ENCODE measurements at regions not wholly inside any gene's neighbourhood (a gene's known extent, or its start where the extent isn't known, plus 50 kb on each side); places are given as distances from the start of the nearest gene placed in this dataset.

GRCh38 chr14:89649451-89650075 is 232.5 kb upstream of the FOXN3 start:
- WGBS, 2 experiments (ENCODE audit: insufficient coverage in 1 of 2, insufficient read length in 1 of 2) = 93% methylated on average over 3 to 6 of the region's 7 CpGs
- Histone ChIP-seq H3K27me3 (ENCODE audit: control insufficient read depth, insufficient read depth, low read length, poor library complexity, severe bottlenecking) (no peaks in the 10 kb centered on the region), H3K4me3 (ENCODE audit: low read length) (no peak overlapping the region), H3K9me3 (ENCODE audit: control insufficient read depth, low read length) (no peaks in the 10 kb centered on the region), H3K36me3 (ENCODE audit: control insufficient read depth, insufficient read depth, low read length) (no peaks in the 10 kb centered on the region), H3K4me1 (ENCODE audit: control insufficient read depth, insufficient read depth, low read length) (no peaks in the 10 kb centered on the region), H3K9ac (ENCODE audit: extremely low read depth, low read length, poor library complexity, severe bottlenecking) (no peak overlapping the region), H3K27ac (ENCODE audit: low read depth, low read length) (no peak overlapping the region)
- TF ChIP-seq CTCF (conservative IDR thresholded peaks at IDR 0.05) = no peak
- Mint-ChIP-seq H3K4me1 (peaks cover 7% of the 10 kb centered on the region), H3K36me3 (ENCODE audit: low read depth) (no peaks in the 10 kb centered on the region), H3K9me3 (no peaks in the 10 kb centered on the region), H3K4me3 (no peak overlapping the region), H3K27me3 (ENCODE audit: insufficient read depth) (no peaks in the 10 kb centered on the region), H3K27ac (no peak overlapping the region)
- no peak for DNase-seq

DNA sequence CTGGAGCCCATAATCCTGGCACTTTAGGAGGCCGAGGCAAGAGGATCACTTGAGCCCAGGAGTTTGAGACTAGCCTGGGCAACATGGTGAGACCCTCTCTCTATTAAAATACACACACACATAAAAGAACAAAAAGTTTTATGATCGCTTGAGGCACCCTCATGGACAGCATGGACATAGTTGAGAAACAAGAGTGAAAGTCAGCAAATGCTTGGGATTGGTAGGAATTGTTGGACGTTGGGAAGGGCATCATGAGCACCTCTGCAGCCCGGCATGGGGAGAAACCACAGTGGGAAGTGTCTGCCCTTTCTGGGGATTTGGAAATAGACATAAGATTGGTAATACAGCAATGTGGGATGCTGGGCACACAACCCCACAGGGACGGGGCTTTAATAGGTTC is 231.9 kb upstream of the FOXN3 start:
- no peak for TF ChIP-seq CTCF (conservative IDR thresholded peaks at IDR 0.05)
- Histone ChIP-seq H3K4me3 (ENCODE audit: low read length) (no peak overlapping the region), H3K27ac (ENCODE audit: low read depth, low read length) (no peak overlapping the region), H3K36me3 (ENCODE audit: control insufficient read depth, insufficient read depth, low read length) (no peaks in the 10 kb centered on the region), H3K4me1 (ENCODE audit: control insufficient read depth, insufficient read depth, low read length) (no peaks in the 10 kb centered on the region), H3K27me3 (ENCODE audit: control insufficient read depth, insufficient read depth, low read length, poor library complexity, severe bottlenecking) (no peaks in the 10 kb centered on the region), H3K9me3 (ENCODE audit: control insufficient read depth, low read length) (no peaks in the 10 kb centered on the region), H3K9ac (ENCODE audit: extremely low read depth, low read length, poor library complexity, severe bottlenecking) (no peak overlapping the region)
- no peak for DNase-seq
- WGBS, 2 experiments (ENCODE audit: insufficient coverage in 1 of 2, insufficient read length in 1 of 2) = 86 to 100% methylated on average over 1 to 5 of the region's 5 CpGs
- Mint-ChIP-seq H3K4me1 (peaks cover 7% of the 10 kb centered on the region), H3K36me3 (ENCODE audit: low read depth) (no peaks in the 10 kb centered on the region), H3K27me3 (ENCODE audit: insufficient read depth) (no peaks in the 10 kb centered on the region), H3K27ac (no peak overlapping the region), H3K9me3 (no peaks in the 10 kb centered on the region), H3K4me3 (no peak overlapping the region)

GRCh38 chr14:89648510-89648909 is 231.5 kb upstream of the FOXN3 start:
- H3K27me3 Mint-ChIP-seq (ENCODE audit: insufficient read depth) = no peaks in the 10 kb centered on the region
- H3K9me3 Mint-ChIP-seq = no peaks in the 10 kb centered on the region
- no peaks in the 10 kb centered on the region for H3K36me3 Mint-ChIP-seq (ENCODE audit: low read depth)
- H3K36me3 ChIP-seq (ENCODE audit: control insufficient read depth, insufficient read depth, low read length) = no peaks in the 10 kb centered on the region
- H3K27ac ChIP-seq (ENCODE audit: low read depth, low read length) = no peak overlapping the region
- no peak for TF ChIP-seq CTCF (conservative IDR thresholded peaks at IDR 0.05)
- H3K4me3 Mint-ChIP-seq = no peak overlapping the region
- H3K9ac ChIP-seq (ENCODE audit: extremely low read depth, low read length, poor library complexity, severe bottlenecking) = no peak overlapping the region
- H3K9me3 ChIP-seq (ENCODE audit: control insufficient read depth, low read length) = no peaks in the 10 kb centered on the region
- no peak for DNase-seq
- H3K4me1 ChIP-seq (ENCODE audit: control insufficient read depth, insufficient read depth, low read length) = no peaks in the 10 kb centered on the region
- 89% methylated on average over 2 of the region's 3 CpGs; no CpG with 5 or more reads in 1 of the 2 experiments for WGBS, 2 experiments (ENCODE audit: insufficient coverage in 1 of 2, insufficient read length in 1 of 2)
- no peak overlapping the region for H3K27ac Mint-ChIP-seq
- H3K27me3 ChIP-seq (ENCODE audit: control insufficient read depth, insufficient read depth, low read length, poor library complexity, severe bottlenecking) = no peaks in the 10 kb centered on the region
- H3K4me1 Mint-ChIP-seq = peaks cover 7% of the 10 kb centered on the region
- no peak overlapping the region for H3K4me3 ChIP-seq (ENCODE audit: low read length)
